ENCODE measurements at regions not wholly inside any gene's neighbourhood (a gene's known extent, or its start where the extent isn't known, plus 50 kb on each side); places are given as distances from the start of the nearest gene placed in this dataset.
"Not testable (repeated sequence)": the region's sequence is repeated elsewhere in the genome, so short reads cannot be mapped to it uniquely, and the experiment has no call there.

- H3K4me3 ChIP-seq (ENCODE audit: low read length in 3 of 3) = no peak overlapping the region
- H3K4me1 ChIP-seq (ENCODE audit: control insufficient read depth in 3 of 3, insufficient read depth in 3 of 3, low read length in 3 of 3) = no peaks in the 10 kb centered on the region
Measured at GRCh38 chr20:54745780-54746179, 270.4 kb downstream of the DOK5 start.

GRCh38 chr20:54744097-54744496 lies 268.7 kb downstream of the DOK5 start:
- no peaks in the 10 kb centered on the region for H3K4me1 ChIP-seq (ENCODE audit: control insufficient read depth in 3 of 3, insufficient read depth in 3 of 3, low read length in 3 of 3)
- no peak overlapping the region for H3K4me3 ChIP-seq (ENCODE audit: low read length in 3 of 3)
- H3K9ac ChIP-seq (ENCODE audit: low read depth in 1 of 3, low read length in 3 of 3) = no peak overlapping the region
- H3K36me3 ChIP-seq (ENCODE audit: control insufficient read depth in 3 of 3, insufficient read depth in 3 of 3, low read length in 3 of 3) = no peaks in the 10 kb centered on the region
- H3K27ac ChIP-seq (ENCODE audit: low read depth, low read length) = no peak overlapping the region
- H3K9me3 ChIP-seq (ENCODE audit: control insufficient read depth in 3 of 3, low read length in 3 of 3) = peaks cover 0 to 4% (median 0%) of the 10 kb centered on the region in 3 donors
- no peaks in the 10 kb centered on the region for H3K27me3 ChIP-seq (ENCODE audit: control insufficient read depth in 3 of 3, insufficient read depth in 3 of 3, low read length in 3 of 3)

More at GRCh38 chr20:54745780-54746179, 270.4 kb downstream of the DOK5 start:
- Histone ChIP-seq H3K27me3 (ENCODE audit: control insufficient read depth in 3 of 3, insufficient read depth in 3 of 3, low read length in 3 of 3) (no peaks in the 10 kb centered on the region), H3K27ac (ENCODE audit: low read depth, low read length) (no peak overlapping the region), H3K9ac (ENCODE audit: low read depth in 1 of 3, low read length in 3 of 3) (no peak overlapping the region), H3K36me3 (ENCODE audit: control insufficient read depth in 3 of 3, insufficient read depth in 3 of 3, low read length in 3 of 3) (no peaks in the 10 kb centered on the region), H3K9me3 (ENCODE audit: control insufficient read depth in 3 of 3, low read length in 3 of 3) (peaks cover 0 to 4% (median 0%) of the 10 kb centered on the region in 3 donors)

GRCh38 chr20:54742193-54742592 lies 266.8 kb downstream of the DOK5 start:
- Histone ChIP-seq H3K4me1 (ENCODE audit: control insufficient read depth in 3 of 3, insufficient read depth in 3 of 3, low read length in 3 of 3) (no peaks in the 10 kb centered on the region), H3K36me3 (ENCODE audit: control insufficient read depth in 3 of 3, insufficient read depth in 3 of 3, low read length in 3 of 3) (no peaks in the 10 kb centered on the region), H3K4me3 (ENCODE audit: low read length in 3 of 3) (no peak overlapping the region), H3K27me3 (ENCODE audit: control insufficient read depth in 3 of 3, insufficient read depth in 3 of 3, low read length in 3 of 3) (no peaks in the 10 kb centered on the region), H3K9me3 (ENCODE audit: control insufficient read depth in 3 of 3, low read length in 3 of 3) (peaks cover 0 to 4% (median 0%) of the 10 kb centered on the region in 3 donors), H3K9ac (ENCODE audit: low read depth in 1 of 3, low read length in 3 of 3) (no peak overlapping the region), H3K27ac (ENCODE audit: low read depth, low read length) (no peak overlapping the region)

GRCh38 chr20:54736421-54736820 lies 261.0 kb downstream of the DOK5 start:
- Histone ChIP-seq H3K36me3 (ENCODE audit: control insufficient read depth in 3 of 3, insufficient read depth in 3 of 3, low read length in 3 of 3) (no peaks in the 10 kb centered on the region), H3K9me3 (ENCODE audit: control insufficient read depth in 3 of 3, low read length in 3 of 3) (no peaks in the 10 kb centered on the region), H3K9ac (ENCODE audit: low read depth in 1 of 3, low read length in 3 of 3) (no peak overlapping the region), H3K27ac (ENCODE audit: low read depth, low read length) (no peak overlapping the region), H3K4me1 (ENCODE audit: control insufficient read depth in 3 of 3, insufficient read depth in 3 of 3, low read length in 3 of 3) (no peaks in the 10 kb centered on the region), H3K4me3 (ENCODE audit: low read length in 3 of 3) (no peak overlapping the region), H3K27me3 (ENCODE audit: control insufficient read depth in 3 of 3, insufficient read depth in 3 of 3, low read length in 3 of 3) (no peaks in the 10 kb centered on the region)

GRCh38 chr20:54733687-54734086 lies 258.3 kb downstream of the DOK5 start:
- H3K4me1 ChIP-seq (ENCODE audit: control insufficient read depth in 3 of 3, insufficient read depth in 3 of 3, low read length in 3 of 3) = no peaks in the 10 kb centered on the region
- H3K27me3 ChIP-seq (ENCODE audit: control insufficient read depth in 3 of 3, insufficient read depth in 3 of 3, low read length in 3 of 3) = no peaks in the 10 kb centered on the region
- no peaks in the 10 kb centered on the region for H3K9me3 ChIP-seq (ENCODE audit: control insufficient read depth in 3 of 3, low read length in 3 of 3)
- no peak overlapping the region for H3K4me3 ChIP-seq (ENCODE audit: low read length in 3 of 3)
- no peak overlapping the region for H3K27ac ChIP-seq (ENCODE audit: low read depth, low read length)
- H3K9ac ChIP-seq (ENCODE audit: low read depth in 1 of 3, low read length in 3 of 3) = no peak overlapping the region
- no peaks in the 10 kb centered on the region for H3K36me3 ChIP-seq (ENCODE audit: control insufficient read depth in 3 of 3, insufficient read depth in 3 of 3, low read length in 3 of 3)

GRCh38 chr20:54727490-54727889 lies 252.1 kb downstream of the DOK5 start:
- Histone ChIP-seq H3K4me3 (ENCODE audit: low read length in 3 of 3) (no peak overlapping the region), H3K9ac (ENCODE audit: low read depth in 1 of 3, low read length in 3 of 3) (no peak overlapping the region), H3K9me3 (ENCODE audit: control insufficient read depth in 3 of 3, low read length in 3 of 3) (no peaks in the 10 kb centered on the region), H3K27me3 (ENCODE audit: control insufficient read depth in 3 of 3, insufficient read depth in 3 of 3, low read length in 3 of 3) (no peaks in the 10 kb centered on the region), H3K4me1 (ENCODE audit: control insufficient read depth in 3 of 3, insufficient read depth in 3 of 3, low read length in 3 of 3) (no peaks in the 10 kb centered on the region), H3K36me3 (ENCODE audit: control insufficient read depth in 3 of 3, insufficient read depth in 3 of 3, low read length in 3 of 3) (no peaks in the 10 kb centered on the region), H3K27ac (ENCODE audit: low read depth, low read length) (no peak overlapping the region)

- no peaks in the 10 kb centered on the region for H3K4me1 ChIP-seq (ENCODE audit: control insufficient read depth in 3 of 3, insufficient read depth in 3 of 3, low read length in 3 of 3)
- no peak overlapping the region for H3K9ac ChIP-seq (ENCODE audit: low read depth in 1 of 3, low read length in 3 of 3)
- no peak overlapping the region for H3K4me3 ChIP-seq (ENCODE audit: low read length in 3 of 3)
- H3K9me3 ChIP-seq (ENCODE audit: control insufficient read depth in 3 of 3, low read length in 3 of 3) = no peaks in the 10 kb centered on the region
- H3K27ac ChIP-seq (ENCODE audit: low read depth, low read length) = no peak overlapping the region
- no peaks in the 10 kb centered on the region for H3K27me3 ChIP-seq (ENCODE audit: control insufficient read depth in 3 of 3, insufficient read depth in 3 of 3, low read length in 3 of 3)
- no peaks in the 10 kb centered on the region for H3K36me3 ChIP-seq (ENCODE audit: control insufficient read depth in 3 of 3, insufficient read depth in 3 of 3, low read length in 3 of 3)
Measured at GRCh38 chr20:54726687-54727300, 251.4 kb downstream of the DOK5 start.

GRCh38 chr20:54725266-54725665 lies 249.9 kb downstream of the DOK5 start:
- not testable (repeated sequence) for H3K9me3 ChIP-seq (ENCODE audit: control insufficient read depth in 3 of 3, low read length in 3 of 3); H3K36me3 ChIP-seq (ENCODE audit: control insufficient read depth in 3 of 3, insufficient read depth in 3 of 3, low read length in 3 of 3); H3K27me3 ChIP-seq (ENCODE audit: control insufficient read depth in 3 of 3, insufficient read depth in 3 of 3, low read length in 3 of 3); H3K4me3 ChIP-seq (ENCODE audit: low read length in 3 of 3); H3K4me1 ChIP-seq (ENCODE audit: control insufficient read depth in 3 of 3, insufficient read depth in 3 of 3, low read length in 3 of 3); H3K27ac ChIP-seq (ENCODE audit: low read depth, low read length); H3K9ac ChIP-seq (ENCODE audit: low read depth in 1 of 3, low read length in 3 of 3)

- no peaks in the 10 kb centered on the region for H3K27me3 ChIP-seq (ENCODE audit: control insufficient read depth in 3 of 3, insufficient read depth in 3 of 3, low read length in 3 of 3)
- no peak overlapping the region for H3K27ac ChIP-seq (ENCODE audit: low read depth, low read length)
- H3K36me3 ChIP-seq (ENCODE audit: control insufficient read depth in 3 of 3, insufficient read depth in 3 of 3, low read length in 3 of 3) = no peaks in the 10 kb centered on the region
- H3K4me3 ChIP-seq (ENCODE audit: low read length in 3 of 3) = no peak overlapping the region
- H3K4me1 ChIP-seq (ENCODE audit: control insufficient read depth in 3 of 3, insufficient read depth in 3 of 3, low read length in 3 of 3) = no peaks in the 10 kb centered on the region
- H3K9ac ChIP-seq (ENCODE audit: low read depth in 1 of 3, low read length in 3 of 3) = no peak overlapping the region
- H3K9me3 ChIP-seq (ENCODE audit: control insufficient read depth in 3 of 3, low read length in 3 of 3) = no peaks in the 10 kb centered on the region
Measured at GRCh38 chr20:54723723-54724122, 248.3 kb downstream of the DOK5 start.

- no peak overlapping the region for H3K9ac ChIP-seq (ENCODE audit: low read depth in 1 of 3, low read length in 3 of 3)
- no peak overlapping the region for H3K27ac ChIP-seq (ENCODE audit: low read depth, low read length)
- no peaks in the 10 kb centered on the region for H3K4me1 ChIP-seq (ENCODE audit: control insufficient read depth in 3 of 3, insufficient read depth in 3 of 3, low read length in 3 of 3)
- no peaks in the 10 kb centered on the region for H3K9me3 ChIP-seq (ENCODE audit: control insufficient read depth in 3 of 3, low read length in 3 of 3)
- no peaks in the 10 kb centered on the region for H3K27me3 ChIP-seq (ENCODE audit: control insufficient read depth in 3 of 3, insufficient read depth in 3 of 3, low read length in 3 of 3)
- H3K4me3 ChIP-seq (ENCODE audit: low read length in 3 of 3) = no peak overlapping the region
- no peaks in the 10 kb centered on the region for H3K36me3 ChIP-seq (ENCODE audit: control insufficient read depth in 3 of 3, insufficient read depth in 3 of 3, low read length in 3 of 3)
Measured at GRCh38 chr20:54717983-54718382, 242.6 kb downstream of the DOK5 start.
